B cell (primary cell): ENCODE measurements at regions not wholly inside any gene's neighbourhood (a gene's known extent, or its start where the extent isn't known, plus 50 kb on each side); places are given as distances from the start of the nearest gene placed in this dataset.

Experiments used
- ATAC-seq: fragments of 200-7000 bp; cut with Tn5 transposase; one replicate; pipeline ENCODE4 v1.10.0; 2021; ENCODE audit warnings: low read depth, mild to moderate bottlenecking, moderate number of reproducible peaks, moderate library complexity
- CTCF ChIA-PET: fragments of 350-600 bp; sonication (Branson Sonifier 250); formaldehyde crosslinking; loops from one replicate; lab custom pipeline; 2021; ENCODE audit warnings: antibody characterized with exemption, inconsistent platforms; lab: Charles Lee
- POLR2A ChIA-PET: fragments of 350-600 bp; sonication (Branson Sonifier 250); formaldehyde crosslinking; loops from one replicate; lab custom pipeline; 2021; ENCODE audit warnings: antibody characterized with exemption; lab: Charles Lee
- DNase-seq: peaks from one replicate; pipeline ENCODE4 v3.0.0; 2013
- H2AFZ ChIP-seq: 2 replicates; pipeline ENCODE4 v1.6.1; 2012; ENCODE audit warnings: mild to moderate bottlenecking, low read depth, low read length; ENCODE audit not compliant: insufficient read depth, poor library complexity, severe bottlenecking
- H3K27ac ChIP-seq, 2 donors: 1 replicate in 1 of 2; 2 replicates in 1 of 2; pipeline ENCODE4 v1.5.1; 2012 to 2013; ENCODE audit warnings: low read length in 2 of 2, mild to moderate bottlenecking in 2 of 2, moderate library complexity in 1 of 2
- H3K27me3 ChIP-seq, 4 experiments: fragments of 200-600 bp in 1 of 4; sonication (generic) in 1 of 4; replicated peaks in 1 of 4; 1 replicate in 2 of 4; 2 replicates in 2 of 4; pipeline versions ENCODE4 v1.6.1 to v1.7.0; 2013 to 2016; ENCODE audit warnings: low read length in 3 of 4, mild to moderate bottlenecking in 2 of 4, mixed read lengths in 1 of 4, moderate library complexity in 1 of 4; ENCODE audit not compliant: insufficient read depth in 4 of 4, control insufficient read depth in 3 of 4; ENCODE audit errors: control extremely low read depth in 1 of 4
- H3K36me3 ChIP-seq, 2 experiments: replicated peaks in 1 of 2; 1 replicate in 1 of 2; 2 replicates in 1 of 2; pipeline versions ENCODE4 v1.6.1 to v1.7.1; 2013; ENCODE audit warnings: low read length in 1 of 2; ENCODE audit not compliant: insufficient read depth in 2 of 2, control insufficient read depth in 1 of 2; ENCODE audit errors: control extremely low read depth in 1 of 2, extremely low read depth in 1 of 2
- H3K4me1 ChIP-seq, 2 donors: fragments of 200-600 bp in 1 of 2; sonication (generic) in 1 of 2; 1 replicate in 1 of 2; 2 replicates in 1 of 2; pipeline versions ENCODE4 v1.5.1 to v1.6.1; 2013 to 2017; ENCODE audit warnings: low read length in 2 of 2; ENCODE audit not compliant: control insufficient read depth in 2 of 2, insufficient read depth in 2 of 2
- H3K4me2 ChIP-seq: replicated peaks from 2 replicates; pipeline ENCODE3; 2012; ENCODE audit warnings: mild to moderate bottlenecking, low read depth, low read length; ENCODE audit not compliant: poor library complexity, severe bottlenecking
- H3K4me3 ChIP-seq, 5 experiments: fragments of 200-600 bp in 1 of 5; sonication (generic) in 1 of 5; 1 replicate in 3 of 5; 2 replicates in 2 of 5; pipeline versions ENCODE4 v1.5.1 to v1.7.0; 2011 to 2016; ENCODE audit warnings: low read length in 4 of 5, mild to moderate bottlenecking in 4 of 5, low read depth in 2 of 5, control low read depth in 1 of 5, moderate library complexity in 1 of 5; ENCODE audit not compliant: insufficient read depth in 1 of 5; ENCODE audit errors: control extremely low read depth in 1 of 5, extremely low read depth in 1 of 5
- H3K79me2 ChIP-seq: fragments of 200-600 bp; sonication (generic); one replicate; pipeline ENCODE4 v1.6.0; 2016; ENCODE audit warnings: low read length; ENCODE audit not compliant: control insufficient read depth, insufficient read depth
- H3K9ac ChIP-seq: fragments of 200-600 bp; sonication (generic); 2 replicates; pipeline ENCODE4 v1.6.1; 2017; ENCODE audit warnings: mild to moderate bottlenecking, low read length, moderate library complexity
- H3K9me3 ChIP-seq, 3 donors: one replicate each; pipeline versions ENCODE4 v1.6.1 to v1.7.1; 2013; ENCODE audit warnings: low read length in 2 of 3; ENCODE audit not compliant: control insufficient read depth in 2 of 3, insufficient read depth in 1 of 3; ENCODE audit errors: control extremely low read depth in 1 of 3
- H4K20me1 ChIP-seq: 2 replicates; pipeline ENCODE4 v1.6.0; 2012; ENCODE audit warnings: mild to moderate bottlenecking, low read length; ENCODE audit not compliant: insufficient read depth, control insufficient read depth, poor library complexity, severe bottlenecking
- H3K27ac Mint-ChIP-seq: one replicate; pipeline ENCODE4 v1.8.0; 2021; ENCODE audit warnings: mixed read lengths
- H3K27me3 Mint-ChIP-seq: one replicate; pipeline ENCODE4 v1.8.0; 2021; ENCODE audit warnings: mixed read lengths
- H3K4me1 Mint-ChIP-seq: one replicate; pipeline ENCODE4 v1.8.0; 2021; ENCODE audit warnings: mixed read lengths
- H3K4me3 Mint-ChIP-seq: one replicate; pipeline ENCODE4 v1.8.0; 2021; ENCODE audit warnings: mixed read lengths
- H3K9me3 Mint-ChIP-seq: one replicate; pipeline ENCODE4 v1.8.0; 2022; ENCODE audit warnings: mixed read lengths; ENCODE audit not compliant: insufficient read depth
- CTCF ChIP-seq: fragments of 200-600 bp; IDR thresholded peaks from one replicate; pipeline ENCODE4 v1.8.0; 2022; ENCODE audit warnings: antibody characterized with exemption, mild to moderate bottlenecking
- EZH2 ChIP-seq: IDR thresholded peaks from 2 replicates; pipeline ENCODE4 v1.6.1; 2012; ENCODE audit warnings: borderline replicate concordance, low read depth, mild to moderate bottlenecking, moderate library complexity, low read length; ENCODE audit not compliant: insufficient read depth, poor library complexity, severe bottlenecking
- WGBS: methylation state at CpG from one replicate; pipeline ENCODE4 v1.1.5; 2013; ENCODE audit warnings: missing lambda C conversion rate; ENCODE audit not compliant: insufficient coverage; 5-methylcytosine and 5-hydroxymethylcytosine counted together
- intact Hi-C: fragments of 100-400 bp; cut with micrococcal nuclease; formaldehyde crosslinking; loops from one replicate; pipeline ENCODE4 v1.10.0; 2022

GRCh38 chr1:83706354-83706938 is 292.5 kb downstream of the TTLL7 start:
- H3K4me1 ChIP-seq, result no peaks in the 10 kb centered on the region
- no peaks in the 10 kb centered on the region for H3K4me1 Mint-ChIP-seq
- no peak overlapping the region for H3K4me3 ChIP-seq
- H4K20me1 ChIP-seq, result no peaks in the 10 kb centered on the region
- no peak overlapping the region for H3K27ac Mint-ChIP-seq
- intact Hi-C loops, result no loop called here
- ATAC-seq (no peak), DNase-seq (no peak)
- no peak overlapping the region for H3K4me3 Mint-ChIP-seq
- no peak overlapping the region for H3K9ac ChIP-seq
- H3K9me3 Mint-ChIP-seq, result no peaks in the 10 kb centered on the region
- no CpG with 5 or more reads among the region's 3 CpGs for WGBS
- no peaks in the 10 kb centered on the region for H3K36me3 ChIP-seq
- no peak overlapping the region for H3K4me2 ChIP-seq
- H3K27me3 ChIP-seq, result peaks cover 0 to 3% (median 0%) of the 10 kb centered on the region in 4 experiments
- H3K27ac ChIP-seq, result no peak overlapping the region
- POLR2A ChIA-PET, result no interaction called here
- TF ChIP-seq CTCF (no peak), EZH2 (no peak)
- CTCF ChIA-PET, result no interaction called here
- H2AFZ ChIP-seq, result no peak overlapping the region
- no peaks in the 10 kb centered on the region for H3K9me3 ChIP-seq
- H3K27me3 Mint-ChIP-seq, result no peaks in the 10 kb centered on the region
- H3K79me2 ChIP-seq, result no peaks in the 10 kb centered on the region

DNA sequence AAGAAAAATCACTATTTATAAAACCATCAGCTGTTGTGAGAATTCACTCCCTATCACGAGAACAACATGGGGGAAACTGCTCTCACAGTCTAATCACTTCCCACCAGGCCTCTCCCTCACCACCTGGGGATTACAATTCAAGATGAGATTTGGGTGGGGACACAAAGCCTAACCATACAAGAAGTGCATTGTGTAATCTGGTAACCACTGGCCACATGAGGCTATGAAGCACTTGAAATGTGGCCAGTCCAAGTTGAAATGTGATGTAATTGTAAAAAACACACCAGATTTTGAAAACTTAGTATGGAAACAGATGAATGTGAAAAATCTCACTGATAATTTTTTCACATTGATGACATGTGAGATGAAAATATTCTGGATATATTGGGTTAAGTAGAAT is 293.8 kb downstream of the TTLL7 start:
- H3K27ac Mint-ChIP-seq, result no peak overlapping the region
- no peak overlapping the region for H3K9ac ChIP-seq
- no peaks in the 10 kb centered on the region for H3K4me1 Mint-ChIP-seq
- H3K27ac ChIP-seq, result no peak overlapping the region
- no peaks in the 10 kb centered on the region for H3K9me3 Mint-ChIP-seq
- ATAC-seq, result no peak
- H4K20me1 ChIP-seq, result no peaks in the 10 kb centered on the region
- no peaks in the 10 kb centered on the region for H3K79me2 ChIP-seq
- H3K36me3 ChIP-seq, result no peaks in the 10 kb centered on the region
- no peak overlapping the region for H3K4me2 ChIP-seq
- WGBS, result no CpG with 5 or more reads among the region's 1 CpG
- no peak overlapping the region for H3K4me3 Mint-ChIP-seq
- H2AFZ ChIP-seq, result no peak overlapping the region
- H3K27me3 Mint-ChIP-seq, result no peaks in the 10 kb centered on the region
- no peak for DNase-seq
- CTCF ChIA-PET, result no interaction called here
- POLR2A ChIA-PET, result no interaction called here
- H3K4me3 ChIP-seq, result no peak overlapping the region
- H3K4me1 ChIP-seq, result no peaks in the 10 kb centered on the region
- intact Hi-C loops, result no loop called here
- peaks cover 0 to 4% (median 0%) of the 10 kb centered on the region in 4 experiments for H3K27me3 ChIP-seq
- no peak for TF ChIP-seq CTCF
- H3K9me3 ChIP-seq, result no peaks in the 10 kb centered on the region
